HG02610 (cell line): ENCODE measurements at regions not wholly inside any gene's neighbourhood (a gene's known extent, or its start where the extent isn't known, plus 50 kb on each side); places are given as distances from the start of the nearest gene placed in this dataset.

ENCODE experiments used
- ATAC-seq: cut with Tn5 transposase; IDR thresholded peaks from one replicate; pipeline ENCODE4 v1.9.1; 2021; ENCODE audit warnings: mild to moderate bottlenecking, moderate library complexity; ENCODE audit not compliant: unreplicated experiment

DNA sequence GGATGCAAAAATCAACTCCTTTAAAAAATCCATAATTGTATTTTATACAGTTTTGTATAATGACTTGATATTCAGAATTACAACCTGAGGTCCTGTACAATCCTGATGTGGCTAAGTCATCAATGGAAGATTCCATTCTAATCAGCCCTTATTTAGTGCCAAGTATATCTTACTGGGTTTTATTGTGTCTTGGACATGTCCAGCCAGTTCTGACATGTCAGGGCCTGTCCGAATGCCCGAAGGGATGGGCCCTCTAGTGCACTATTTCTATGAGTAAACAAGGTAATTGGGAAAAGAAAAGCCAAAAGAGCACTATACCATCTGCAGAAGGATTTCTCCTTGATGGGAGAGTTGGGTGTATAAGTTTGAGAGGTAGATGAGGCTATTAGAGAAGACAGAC is 412.9 kb downstream of the METTL15 start:
- no peak for ATAC-seq

DNA sequence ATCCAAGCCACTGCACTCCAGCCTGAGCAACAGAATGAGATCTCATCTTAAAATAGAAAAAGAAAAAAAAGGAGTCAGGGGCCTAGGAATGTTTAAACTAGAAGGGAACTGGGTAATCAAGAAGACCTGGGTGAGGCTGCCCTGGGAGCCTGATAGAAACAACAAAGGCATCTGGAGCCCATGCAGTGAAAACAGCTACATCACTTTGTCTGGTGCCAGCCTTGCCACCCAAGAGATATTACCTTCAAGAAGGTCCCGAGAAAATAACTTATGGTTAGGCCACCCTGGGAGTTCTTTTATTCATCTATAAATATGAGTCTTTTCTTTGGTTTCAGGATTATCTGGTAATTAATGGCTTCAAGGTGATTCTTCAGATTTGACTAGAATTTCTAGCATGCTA is 412.1 kb downstream of the METTL15 start:
- ATAC-seq, result no peak

GRCh38 chr11:28518825-28519224 is 410.6 kb downstream of the METTL15 start:
- no peak for ATAC-seq

DNA sequence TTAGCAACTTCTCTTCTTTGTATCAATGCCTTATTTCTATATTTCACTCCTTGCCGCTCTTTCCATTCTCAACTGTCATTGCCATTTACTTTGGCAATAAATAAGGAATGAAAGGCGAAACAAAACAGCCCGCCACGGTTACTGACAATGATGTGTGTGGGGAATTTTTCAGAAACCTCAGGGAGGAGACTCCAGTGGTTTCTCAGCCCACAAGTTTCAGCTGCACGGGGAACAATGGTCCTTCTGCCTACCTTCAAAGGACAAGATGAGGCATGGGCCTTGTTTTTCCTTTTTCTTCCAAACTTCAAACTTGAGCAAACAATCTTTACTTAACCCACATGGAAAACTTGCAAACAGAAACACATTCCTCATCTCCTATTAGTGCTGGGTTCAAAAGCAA is 409.4 kb downstream of the METTL15 start:
- ATAC-seq, result no peak

- no peak for ATAC-seq
Observed at GRCh38 chr11:28514391-28514790, 406.2 kb downstream of the METTL15 start.

DNA sequence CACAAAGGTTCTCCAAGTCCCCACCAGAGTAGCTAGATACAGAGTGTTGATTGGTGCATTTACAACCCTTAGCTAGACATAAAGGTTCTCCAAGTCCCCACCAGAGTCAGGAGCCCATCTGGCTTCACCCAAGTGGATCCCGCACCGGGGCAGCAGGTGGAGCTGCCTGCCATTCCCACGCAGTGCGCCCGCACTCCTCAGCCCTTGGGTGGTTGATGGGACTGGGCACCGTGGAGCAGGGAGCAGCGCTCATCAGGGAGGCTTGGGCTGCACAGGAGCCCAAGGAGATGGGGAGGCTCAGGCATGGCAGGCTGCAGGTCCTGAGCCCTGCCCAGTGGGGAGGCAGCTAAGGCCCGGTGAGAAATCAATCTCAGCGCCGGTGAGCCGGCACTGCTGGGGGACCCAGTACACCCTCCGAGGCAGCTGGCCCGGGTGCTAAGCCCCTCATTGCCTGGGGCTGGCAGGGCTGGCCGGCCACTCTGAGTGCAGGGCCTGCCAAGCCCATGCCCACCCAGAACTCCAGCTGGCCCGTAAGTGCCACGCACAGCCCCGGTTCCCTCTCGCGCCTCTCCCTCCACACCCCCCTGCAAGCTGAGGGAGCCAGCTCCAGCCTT is 404.1 kb downstream of the METTL15 start:
- ATAC-seq, result no peak

GRCh38 chr11:28505232-28505631 is 397.0 kb downstream of the METTL15 start:
- no peak for ATAC-seq

- no peak for ATAC-seq
Observed at GRCh38 chr11:28504555-28505110, 396.4 kb downstream of the METTL15 start.

DNA sequence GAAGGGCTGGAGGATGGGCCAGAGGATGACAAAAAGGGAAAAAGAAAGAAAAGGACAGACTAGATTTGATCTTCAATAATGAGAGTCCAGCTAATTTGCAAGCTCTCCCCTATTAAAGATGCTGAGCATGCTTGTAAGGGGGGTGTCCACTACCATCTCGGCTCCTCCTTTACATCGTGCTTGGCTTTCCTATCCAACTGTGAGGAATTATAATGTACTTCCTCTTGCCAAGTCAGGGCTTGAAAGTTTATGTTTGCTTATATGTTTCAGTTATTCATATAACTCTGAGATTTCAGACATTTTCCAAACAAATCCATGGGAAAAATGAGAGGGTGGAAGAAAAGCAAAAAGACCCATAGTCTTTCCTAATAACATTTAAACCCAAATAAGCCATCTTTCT is 387.1 kb downstream of the METTL15 start:
- ATAC-seq, result no peak

DNA sequence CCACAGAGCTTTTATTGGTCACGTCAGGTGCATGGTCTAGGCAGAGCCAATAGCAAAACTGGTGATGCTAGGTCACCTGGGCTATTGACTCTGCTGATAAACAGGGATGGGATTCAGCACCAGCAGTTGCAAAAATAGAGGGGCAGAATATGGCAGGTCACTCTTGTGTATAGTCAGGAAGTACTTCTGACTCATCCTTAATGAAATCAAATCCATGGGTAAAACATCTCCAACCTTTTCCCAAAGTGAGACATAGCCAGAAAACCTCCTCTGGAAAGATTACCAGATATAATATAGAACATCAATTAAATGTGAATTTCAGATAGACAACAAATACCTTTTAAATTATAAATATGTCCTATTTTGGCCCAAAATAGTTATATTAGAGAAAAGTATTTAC is 383.2 kb downstream of the METTL15 start:
- ATAC-seq, result no peak

DNA sequence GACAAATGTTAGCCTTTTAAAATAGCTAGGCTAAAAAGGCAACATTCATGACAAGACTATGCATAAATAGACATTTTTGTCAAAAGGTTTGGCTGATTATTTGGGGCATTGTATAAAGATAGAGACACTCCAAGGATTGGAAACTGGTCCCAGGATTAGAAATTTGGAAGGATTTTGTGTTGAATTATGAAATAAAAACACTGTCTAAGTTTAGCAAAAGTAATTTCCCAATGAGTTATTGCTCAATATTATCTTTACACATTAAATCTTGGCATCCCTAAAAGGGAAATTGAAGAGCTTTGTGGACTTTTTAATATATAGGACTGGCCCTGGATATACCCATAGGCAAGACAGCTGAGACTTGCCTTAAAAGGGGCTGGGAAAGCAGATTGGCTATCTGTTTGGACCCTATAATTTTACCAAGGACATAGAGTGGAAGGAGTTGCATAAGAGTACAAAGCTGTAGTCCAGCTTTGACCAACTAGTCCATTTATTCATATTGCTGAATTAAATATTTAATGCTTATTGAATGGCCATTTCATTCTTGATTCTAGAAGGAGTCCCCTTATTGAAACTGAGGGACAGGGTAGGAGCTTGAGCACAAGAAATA is 382.7 kb downstream of the METTL15 start:
- no peak for ATAC-seq

GRCh38 chr11:28488336-28488735 is 380.1 kb downstream of the METTL15 start:
- ATAC-seq, result no peak

- no peak for ATAC-seq
Observed at GRCh38 chr11:28483072-28483867, 375.1 kb downstream of the METTL15 start.

DNA sequence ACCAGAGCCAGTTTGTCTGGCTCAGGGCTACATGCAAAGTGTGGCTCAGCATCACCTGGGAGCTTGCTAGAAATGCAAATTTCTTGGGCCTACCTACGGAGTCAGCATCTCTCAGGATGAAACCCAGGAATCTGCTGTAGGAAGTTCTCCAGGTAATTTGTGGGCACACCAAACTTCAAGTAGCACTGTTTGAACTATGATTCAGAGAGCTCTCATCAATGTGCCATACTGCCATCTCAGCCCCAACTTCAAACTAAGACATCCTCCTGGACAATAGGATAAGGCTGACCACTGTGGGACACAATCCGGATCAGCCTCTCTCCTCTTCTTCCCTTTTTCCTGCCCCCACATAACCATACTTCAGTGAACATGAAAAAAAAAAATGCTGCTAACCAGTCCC is 374.5 kb downstream of the METTL15 start:
- ATAC-seq, result no peak

GRCh38 chr11:28481616-28482480 is 373.7 kb downstream of the METTL15 start:
- ATAC-seq, result no peak

DNA sequence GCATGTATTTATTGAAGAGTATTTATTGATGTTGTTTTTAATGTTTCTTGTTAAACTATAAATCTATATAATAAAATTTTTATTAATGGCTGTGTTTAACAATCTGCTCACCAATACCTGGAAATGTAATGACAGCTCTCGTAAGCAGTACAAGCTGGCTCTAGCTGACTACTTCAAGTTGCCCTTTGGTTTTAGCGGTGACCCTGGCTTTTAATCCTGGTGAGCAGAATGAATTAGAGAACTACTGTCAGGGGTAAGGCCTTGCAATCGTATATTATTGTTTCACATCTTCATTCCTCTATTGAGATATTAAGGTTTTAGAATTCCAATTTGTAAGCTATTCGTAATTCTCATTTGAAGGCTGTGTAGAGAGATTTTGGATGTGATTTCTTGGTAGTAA is 372.2 kb downstream of the METTL15 start:
- no peak for ATAC-seq

- ATAC-seq, result peak; percentile 40
Observed at GRCh38 chr11:28476864-28477263, 368.7 kb downstream of the METTL15 start.

- no peak for ATAC-seq
Observed at GRCh38 chr11:28476049-28476448, 367.9 kb downstream of the METTL15 start.

- ATAC-seq, result no peak
Observed at GRCh38 chr11:28472904-28473303, 364.7 kb downstream of the METTL15 start.

- ATAC-seq, result no peak
Observed at GRCh38 chr11:28471537-28471936, 363.3 kb downstream of the METTL15 start.

DNA sequence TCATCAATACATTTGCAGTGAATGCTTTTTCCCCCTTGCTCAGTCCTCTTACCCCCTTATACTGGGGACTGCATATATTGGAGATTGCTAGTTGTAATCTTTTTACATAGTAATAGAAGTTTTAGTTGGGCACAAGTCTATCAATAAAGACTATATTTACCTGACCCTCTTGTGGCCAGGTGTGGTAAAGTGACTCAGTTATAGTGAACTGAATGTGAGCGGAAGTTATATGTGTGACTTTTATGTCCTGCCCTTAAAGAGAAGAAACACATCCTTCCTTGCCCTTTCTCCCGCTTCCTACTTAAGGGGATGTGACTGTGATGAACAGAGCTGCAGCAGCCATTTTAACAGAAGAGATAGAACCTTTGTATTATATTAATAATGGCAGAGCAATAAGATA is 362.0 kb downstream of the METTL15 start:
- ATAC-seq, result no peak
